ENCODE measurements at regions not wholly inside any gene's neighbourhood (a gene's known extent, or its start where the extent isn't known, plus 50 kb on each side); places are given as distances from the start of the nearest gene placed in this dataset.

DNA sequence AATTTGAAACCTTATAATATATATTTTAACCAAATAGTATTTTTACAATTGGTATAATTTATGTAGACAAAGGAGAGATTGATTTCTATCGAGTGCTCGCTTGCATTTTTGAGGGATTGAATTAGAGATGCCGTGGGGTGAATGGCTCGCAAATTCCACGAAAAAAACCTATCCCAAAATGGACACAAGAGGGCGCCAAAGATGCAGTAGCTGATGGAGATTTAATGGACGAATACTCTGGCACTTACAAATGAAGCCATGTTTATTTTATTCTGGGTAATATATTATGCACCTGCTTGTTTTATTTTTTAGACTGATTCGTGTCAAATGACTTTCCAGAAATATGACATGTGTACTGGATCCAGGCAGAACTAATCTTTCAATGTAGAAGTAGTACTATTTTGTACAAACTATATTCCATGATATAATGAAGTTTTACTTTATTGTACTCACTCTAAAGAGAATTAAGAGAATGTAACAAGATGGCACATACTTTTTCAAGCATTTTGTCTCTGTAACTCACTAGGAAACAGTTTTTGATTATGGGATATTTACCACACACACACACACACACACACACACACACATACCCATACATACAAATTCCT is 505.4 kb downstream of the PLCL1 start:
- peak; percentile 72 for DNase-seq (ENCODE audit: low spot score)
- Histone ChIP-seq H3K27ac (ENCODE audit: low read depth, low read length, poor library complexity, severe bottlenecking) (no peak overlapping the region), H3K4me1 (ENCODE audit: insufficient read depth, low read length, poor library complexity, severe bottlenecking) (peaks cover 4% of the 10 kb centered on the region), H3K9me3 (ENCODE audit: low read depth, low read length, poor library complexity, severe bottlenecking) (no peaks in the 10 kb centered on the region), H3K27me3 (replicated peaks; ENCODE audit: insufficient read depth, low read depth, low read length, poor library complexity) (peaks cover 5% of the 10 kb centered on the region), H3K36me3 (ENCODE audit: insufficient read depth, low read length, poor library complexity, severe bottlenecking) (no peaks in the 10 kb centered on the region), H3K4me3 (ENCODE audit: low read depth, low read length, poor library complexity, severe bottlenecking) (no peak overlapping the region)
- POLR2A ChIA-PET (ENCODE audit: low non-redundant PET) = no interaction called here
- TF ChIP-seq, protein P1, sequence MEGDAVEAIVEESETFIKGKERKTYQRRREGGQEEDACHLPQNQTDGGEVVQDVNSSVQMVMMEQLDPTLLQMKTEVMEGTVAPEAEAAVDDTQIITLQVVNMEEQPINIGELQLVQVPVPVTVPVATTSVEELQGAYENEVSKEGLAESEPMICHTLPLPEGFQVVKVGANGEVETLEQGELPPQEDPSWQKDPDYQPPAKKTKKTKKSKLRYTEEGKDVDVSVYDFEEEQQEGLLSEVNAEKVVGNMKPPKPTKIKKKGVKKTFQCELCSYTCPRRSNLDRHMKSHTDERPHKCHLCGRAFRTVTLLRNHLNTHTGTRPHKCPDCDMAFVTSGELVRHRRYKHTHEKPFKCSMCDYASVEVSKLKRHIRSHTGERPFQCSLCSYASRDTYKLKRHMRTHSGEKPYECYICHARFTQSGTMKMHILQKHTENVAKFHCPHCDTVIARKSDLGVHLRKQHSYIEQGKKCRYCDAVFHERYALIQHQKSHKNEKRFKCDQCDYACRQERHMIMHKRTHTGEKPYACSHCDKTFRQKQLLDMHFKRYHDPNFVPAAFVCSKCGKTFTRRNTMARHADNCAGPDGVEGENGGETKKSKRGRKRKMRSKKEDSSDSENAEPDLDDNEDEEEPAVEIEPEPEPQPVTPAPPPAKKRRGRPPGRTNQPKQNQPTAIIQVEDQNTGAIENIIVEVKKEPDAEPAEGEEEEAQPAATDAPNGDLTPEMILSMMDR (conservative IDR thresholded peaks at IDR 0.05; ENCODE audit: low read depth, low read length) = peak; percentile 88
- no peak for TF ChIP-seq EZH2 (IDR thresholded peaks at IDR 0.05; ENCODE audit: borderline replicate concordance, low read depth, low read length, poor library complexity, severe bottlenecking)
- intact Hi-C loops (cut with micrococcal nuclease; ENCODE audit: unreplicated experiment) = loop anchor here (1.0 to 10.0 kb wide), 4 partner anchors 1295 to 1628 kb away; no protein-coding TSS in a partner anchor
- BruUV-seq (replicated peaks) = no TSS peak
- CTCF ChIA-PET = interaction anchor here (0.6 to 1.0 kb wide), 3 partner anchors 28 to 1286 kb away, joined by 3 read pairs; no protein-coding TSS in a partner anchor

DNA sequence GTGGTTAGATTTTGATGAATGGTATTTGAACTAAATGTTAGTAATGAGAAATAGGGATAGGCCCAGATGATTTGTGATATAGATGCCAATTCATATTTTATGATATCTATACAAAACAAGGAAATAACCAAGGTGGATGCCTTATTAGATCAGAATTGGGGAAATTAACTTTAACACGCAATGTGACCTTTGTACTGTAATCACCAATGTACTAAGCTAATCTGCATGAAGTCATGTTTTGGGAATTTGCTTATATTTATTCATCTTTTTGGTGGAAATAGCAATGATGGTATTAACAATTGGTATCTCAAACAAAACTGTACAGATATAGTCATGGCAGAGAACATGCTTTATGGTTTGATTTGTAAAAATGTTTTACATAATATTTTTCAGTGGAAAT is 504.7 kb downstream of the PLCL1 start:
- intact Hi-C loops (cut with micrococcal nuclease; ENCODE audit: unreplicated experiment) = no loop called here
- CTCF ChIA-PET = interaction anchor here (0.7 to 1.0 kb wide), 2 partner anchors 255 to 1287 kb away, joined by 3 read pairs; no protein-coding TSS in a partner anchor
- no peak for TF ChIP-seq EZH2 (IDR thresholded peaks at IDR 0.05; ENCODE audit: borderline replicate concordance, low read depth, low read length, poor library complexity, severe bottlenecking)
- TF ChIP-seq, protein P1 (conservative IDR thresholded peaks at IDR 0.05; ENCODE audit: low read depth, low read length) = no peak

DNA sequence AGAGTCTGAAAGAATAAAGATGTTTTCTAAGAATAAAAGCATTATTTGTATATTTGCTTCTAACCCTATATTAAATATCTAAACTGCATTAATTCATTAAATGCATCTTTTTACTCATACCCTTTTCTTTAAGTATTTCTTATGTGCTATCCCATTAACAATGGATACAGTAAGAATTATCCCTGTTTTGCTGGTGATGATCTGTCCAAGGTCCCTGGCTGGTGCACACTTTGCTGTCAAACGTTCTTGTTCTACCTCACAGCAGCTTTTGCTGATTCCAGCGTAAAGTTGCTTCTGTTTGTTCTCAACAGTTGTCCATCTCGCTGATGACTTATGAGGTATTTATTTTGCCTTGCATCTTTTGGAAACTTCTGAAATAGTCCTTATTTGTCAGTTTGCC is 504.0 kb downstream of the PLCL1 start:
- Histone ChIP-seq H3K4me1 (ENCODE audit: insufficient read depth, low read length, poor library complexity, severe bottlenecking) (no peaks in the 10 kb centered on the region), H3K36me3 (ENCODE audit: insufficient read depth, low read length, poor library complexity, severe bottlenecking) (no peaks in the 10 kb centered on the region), H3K4me3 (ENCODE audit: low read depth, low read length, poor library complexity, severe bottlenecking) (no peak overlapping the region), H3K27ac (ENCODE audit: low read depth, low read length, poor library complexity, severe bottlenecking) (no peak overlapping the region), H3K27me3 (replicated peaks; ENCODE audit: insufficient read depth, low read depth, low read length, poor library complexity) (peaks cover 5% of the 10 kb centered on the region), H3K9me3 (ENCODE audit: low read depth, low read length, poor library complexity, severe bottlenecking) (no peaks in the 10 kb centered on the region)
- no TSS peak for BruUV-seq (replicated peaks)
- no peak for TF ChIP-seq EZH2 (IDR thresholded peaks at IDR 0.05; ENCODE audit: borderline replicate concordance, low read depth, low read length, poor library complexity, severe bottlenecking)
- TF ChIP-seq, protein P1 (conservative IDR thresholded peaks at IDR 0.05; ENCODE audit: low read depth, low read length) = no peak
- CTCF ChIA-PET = interaction anchor here (0.7 kb wide), 1 partner anchor 252 kb away, joined by 3 read pairs; no protein-coding TSS in a partner anchor
- intact Hi-C loops (cut with micrococcal nuclease; ENCODE audit: unreplicated experiment) = no loop called here
- DNase-seq (ENCODE audit: low spot score) = no peak
- POLR2A ChIA-PET (ENCODE audit: low non-redundant PET) = no interaction called here

More for the DNA sequence above, 504.7 kb downstream of the PLCL1 start:
- Histone ChIP-seq H3K27me3 (replicated peaks; ENCODE audit: insufficient read depth, low read depth, low read length, poor library complexity) (peaks cover 5% of the 10 kb centered on the region), H3K36me3 (ENCODE audit: insufficient read depth, low read length, poor library complexity, severe bottlenecking) (no peaks in the 10 kb centered on the region), H3K27ac (ENCODE audit: low read depth, low read length, poor library complexity, severe bottlenecking) (no peak overlapping the region), H3K9me3 (ENCODE audit: low read depth, low read length, poor library complexity, severe bottlenecking) (no peaks in the 10 kb centered on the region), H3K4me3 (ENCODE audit: low read depth, low read length, poor library complexity, severe bottlenecking) (no peak overlapping the region), H3K4me1 (ENCODE audit: insufficient read depth, low read length, poor library complexity, severe bottlenecking) (no peaks in the 10 kb centered on the region)
- BruUV-seq (replicated peaks) = no TSS peak
- POLR2A ChIA-PET (ENCODE audit: low non-redundant PET) = no interaction called here
- no peak for DNase-seq (ENCODE audit: low spot score)

All from A673 (cell line).